ENCODE measurements at regions not wholly inside any gene's neighbourhood (a gene's known extent, or its start where the extent isn't known, plus 50 kb on each side); places are given as distances from the start of the nearest gene placed in this dataset.

DNA sequence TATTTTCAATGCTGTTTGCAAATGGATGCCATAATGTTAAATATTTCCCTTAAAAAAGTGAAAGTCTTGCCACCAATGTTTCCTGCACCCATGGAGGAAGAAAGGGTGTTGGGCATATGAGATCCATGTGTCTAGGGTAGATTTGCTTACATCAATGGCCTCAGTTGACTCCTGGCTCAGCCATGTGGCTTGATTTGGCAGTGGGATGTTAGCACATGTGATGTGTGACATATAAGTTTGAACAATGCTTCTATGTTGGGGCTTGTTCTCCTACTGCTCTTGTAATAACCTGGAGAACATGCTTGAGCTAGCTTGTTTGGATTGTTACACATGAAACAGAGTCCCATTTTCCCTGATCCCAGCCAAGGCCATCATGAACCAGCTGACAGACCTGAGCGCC is 187.6 kb downstream of the SCP2D1 start:
- DNase-seq = no peak

DNA sequence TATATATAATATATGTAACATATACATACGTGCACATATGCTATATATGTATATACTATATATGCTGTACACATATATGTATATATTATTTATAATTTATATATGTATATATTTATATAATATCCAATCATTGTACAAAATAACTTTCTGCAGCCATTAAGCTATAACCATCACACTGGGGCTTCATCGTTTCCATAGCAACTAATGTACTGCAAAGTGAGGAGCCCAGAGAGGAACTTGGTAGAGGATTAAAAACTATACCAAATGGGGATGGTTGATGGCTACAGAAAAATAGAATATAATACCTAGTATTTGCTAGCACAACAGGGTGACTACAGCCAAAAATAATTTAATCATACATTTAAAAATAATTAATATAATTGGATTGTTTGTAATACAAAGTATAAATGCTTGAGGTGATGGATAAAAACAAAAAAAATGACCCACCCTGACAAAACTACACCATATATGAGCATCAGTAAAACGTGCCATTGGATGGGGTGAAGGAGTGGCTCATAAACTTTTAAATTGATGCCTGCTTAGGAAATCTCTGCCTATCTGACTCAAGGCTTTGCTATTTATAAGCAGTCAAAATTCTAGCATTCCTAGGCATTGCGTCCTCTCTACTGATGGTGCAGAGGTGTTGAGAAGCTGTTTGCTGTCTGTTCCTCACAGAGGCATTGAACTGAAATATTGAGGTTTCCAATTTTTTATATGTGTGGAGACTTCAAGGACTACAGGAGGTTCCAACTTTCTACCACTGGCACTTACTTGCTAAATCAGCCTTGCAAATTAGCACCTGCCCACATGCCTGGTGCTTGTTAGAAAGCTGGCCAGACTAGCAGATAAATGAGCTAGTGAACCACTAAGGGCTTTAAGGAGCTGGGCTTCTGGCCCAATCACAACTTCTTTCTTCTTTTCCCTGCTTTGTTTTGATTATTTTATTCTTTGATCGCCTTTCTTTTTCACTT is 190.1 kb downstream of the SCP2D1 start:
- DNase-seq = no peak

DNA sequence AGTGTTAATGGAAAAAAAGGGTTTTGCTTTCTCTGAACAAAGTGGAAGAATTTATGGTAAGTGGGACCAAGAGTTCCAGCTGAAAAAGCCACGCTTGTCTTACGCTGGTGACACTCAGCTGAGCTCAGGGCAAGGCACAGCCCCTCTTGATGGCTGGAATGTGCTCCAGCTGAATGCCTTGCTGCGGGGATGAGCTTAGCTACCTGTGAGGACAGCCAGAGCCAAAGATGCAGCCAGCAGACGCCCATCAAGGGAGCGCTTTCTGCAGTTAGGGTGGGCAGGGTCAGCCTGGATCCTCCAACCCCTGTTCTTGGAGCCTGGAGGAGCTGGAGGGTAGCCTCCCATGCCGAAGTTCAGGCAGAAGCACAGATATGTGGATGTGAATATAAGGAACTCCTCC is 191.4 kb downstream of the SCP2D1 start:
- no peak for DNase-seq

DNA sequence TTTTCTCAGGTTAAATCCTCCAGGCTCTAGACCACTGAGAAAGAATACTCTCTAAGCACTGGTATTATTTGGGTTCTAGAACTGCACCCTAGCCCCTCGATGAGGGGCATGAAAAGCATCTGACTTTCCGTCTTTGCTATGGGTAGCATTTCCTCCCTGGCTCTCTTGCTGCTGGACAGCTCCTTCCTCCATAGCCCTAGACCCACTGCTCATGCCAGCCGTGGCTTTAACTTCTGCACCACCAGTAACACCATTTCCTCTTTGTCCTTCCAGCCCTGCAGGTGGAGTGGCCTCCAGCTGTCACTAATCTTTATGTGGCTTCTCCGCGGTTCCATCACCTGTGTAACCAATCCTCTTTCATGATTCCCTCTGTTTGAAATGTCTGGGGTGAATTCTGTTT is 194.9 kb downstream of the SCP2D1 start:
- DNase-seq = no peak

DNA sequence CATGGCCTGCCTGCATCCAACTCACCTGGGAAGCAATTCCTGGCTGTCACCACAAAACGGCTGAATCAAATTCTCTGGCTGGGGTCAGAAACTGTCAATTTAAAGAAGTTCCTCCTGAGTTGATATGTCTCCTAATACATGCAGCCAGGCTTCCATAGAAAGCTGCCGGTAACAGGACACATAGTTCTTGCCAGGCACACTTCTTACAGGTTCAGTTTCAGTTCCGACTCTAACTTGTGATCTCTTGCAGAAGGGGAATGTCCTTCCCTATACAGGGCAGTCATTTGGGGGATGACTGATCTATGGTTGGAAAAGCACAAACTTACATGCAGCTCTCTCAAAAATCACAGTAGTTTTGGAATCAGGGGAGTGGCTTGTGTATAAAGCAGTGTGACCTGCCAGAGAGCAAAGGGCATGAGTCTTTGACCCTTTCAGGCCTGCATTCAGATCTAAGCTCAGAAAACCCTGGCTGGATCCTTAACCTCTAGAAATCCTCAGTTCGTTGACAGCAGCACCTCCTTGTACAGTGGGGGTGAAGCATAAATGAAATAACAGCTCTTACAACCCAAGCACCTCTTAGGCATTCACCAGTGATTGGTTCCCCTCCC is 195.6 kb downstream of the SCP2D1 start:
- no peak for DNase-seq

DNA sequence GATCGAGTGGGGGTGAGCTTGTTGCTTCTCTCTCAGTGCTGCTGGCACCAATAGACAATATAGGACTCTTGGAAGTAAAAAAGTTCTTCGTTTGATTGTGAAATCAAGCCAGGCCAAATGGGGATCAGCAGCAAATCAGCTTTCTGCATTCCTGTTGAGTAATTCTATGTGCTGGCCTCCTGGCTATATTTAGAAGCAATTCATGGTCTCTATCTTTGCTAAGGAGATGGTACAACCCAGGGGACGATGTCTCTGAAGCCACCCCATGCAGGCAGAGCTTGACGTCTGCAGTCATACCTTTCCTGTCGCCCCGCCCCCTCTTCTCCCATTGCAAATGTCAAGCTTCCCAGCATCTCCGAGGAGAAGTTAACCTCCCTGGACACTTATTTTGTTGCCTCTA is 199.1 kb downstream of the SCP2D1 start:
- DNase-seq = no peak

DNA sequence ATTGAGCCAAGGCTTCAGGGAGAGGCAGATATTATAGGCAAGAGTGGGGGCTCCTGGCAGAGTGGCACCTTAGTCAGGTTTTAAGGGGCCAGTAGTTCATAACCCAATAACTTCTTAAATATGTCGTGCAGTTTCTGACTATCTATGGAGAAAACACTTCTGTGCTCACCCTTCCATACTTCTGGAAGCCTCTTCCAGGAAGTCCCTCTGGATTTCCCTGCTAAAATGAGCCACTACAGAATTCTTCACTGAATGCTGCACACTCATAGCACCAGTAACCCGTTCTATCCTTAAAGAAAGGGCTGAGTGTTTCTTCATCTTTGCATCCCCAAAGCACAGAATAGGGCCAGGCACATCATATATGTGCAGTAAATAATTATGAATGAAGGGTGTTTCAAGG is 198.5 kb upstream of the SLC24A3 start:
- DNase-seq = no peak

DNA sequence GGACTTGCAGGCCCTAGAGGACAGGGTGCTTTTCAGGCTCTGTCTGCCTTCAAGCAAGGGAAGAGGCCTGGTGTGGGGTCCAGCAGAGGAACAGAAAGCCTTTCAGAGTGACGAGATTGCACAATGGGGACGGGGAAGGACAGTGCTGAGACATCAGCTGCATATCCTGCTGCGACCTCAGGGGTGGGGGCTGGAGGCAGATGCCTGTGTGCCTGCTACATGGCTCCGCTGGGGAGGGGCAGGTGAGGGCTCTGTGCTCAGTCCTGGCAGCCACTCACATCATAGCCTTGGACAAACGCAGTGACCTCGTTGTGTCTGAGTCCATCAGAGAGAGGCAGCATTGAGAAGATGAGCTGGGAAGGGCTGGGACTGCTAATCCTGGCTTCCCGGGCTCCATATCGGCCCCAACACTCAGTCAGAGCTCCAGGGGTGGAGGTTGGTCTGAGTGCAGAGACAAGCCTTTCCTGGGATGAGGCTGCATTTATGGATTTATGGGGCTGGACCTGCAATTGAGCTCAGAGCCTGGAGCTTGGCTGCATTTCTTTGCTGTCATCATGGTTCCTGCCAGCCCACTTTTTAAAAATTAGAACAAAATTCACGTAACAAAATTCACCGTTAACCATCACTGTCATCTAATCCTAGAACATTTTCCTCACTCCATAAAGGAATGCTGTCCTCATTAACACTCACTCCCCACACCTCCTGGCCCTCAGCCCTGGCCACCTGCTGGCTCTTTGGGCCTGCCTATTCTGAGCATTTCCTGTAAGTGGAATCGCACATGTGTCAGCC is 196.9 kb upstream of the SLC24A3 start:
- DNase-seq = no peak

DNA sequence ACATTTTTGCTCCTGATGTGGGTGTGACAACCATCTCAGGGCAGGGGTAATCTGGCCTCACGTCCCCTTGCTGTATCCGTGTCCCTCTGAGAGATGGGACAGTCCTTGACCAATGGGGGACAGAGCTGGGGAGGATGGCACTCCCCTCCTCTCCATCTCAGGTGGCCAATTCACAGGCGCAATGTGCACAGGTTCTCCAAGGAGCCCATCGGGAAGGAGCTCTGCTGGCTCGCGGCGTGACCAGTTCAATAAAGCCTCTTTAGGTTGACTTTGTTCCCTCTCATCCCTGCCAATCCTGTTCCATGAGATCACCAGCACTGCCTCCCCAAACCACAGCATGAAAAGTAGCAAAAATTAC is 196.3 kb upstream of the SLC24A3 start:
- no peak for DNase-seq

DNA sequence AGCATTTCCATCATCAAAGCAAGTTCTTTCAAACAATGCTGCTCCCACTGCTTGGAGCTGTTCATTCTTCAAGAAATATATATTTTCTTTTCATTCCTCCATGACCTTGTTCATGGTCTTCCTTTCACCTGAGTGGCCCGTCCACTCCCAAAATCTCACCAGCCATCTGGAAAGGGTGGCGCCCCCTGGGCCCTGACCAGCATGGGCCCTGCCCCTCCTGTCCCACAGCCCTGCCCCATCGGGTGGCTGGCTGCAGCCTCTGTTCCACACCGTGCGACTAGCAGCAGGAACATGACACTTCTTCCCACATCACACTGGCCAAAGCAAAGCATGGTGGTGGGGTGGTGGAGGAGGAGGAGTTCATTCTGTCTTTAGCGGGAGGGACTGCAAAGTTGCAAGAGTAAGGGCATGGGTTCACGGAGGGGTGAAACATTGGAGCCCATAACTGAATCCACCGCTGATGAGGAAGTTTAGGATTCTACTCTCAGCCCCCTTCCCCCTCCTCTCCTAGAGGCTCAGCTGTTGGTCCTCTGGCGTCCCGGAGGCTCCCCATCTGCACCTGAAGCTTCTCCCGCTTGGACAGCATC is 195.2 kb upstream of the SLC24A3 start:
- DNase-seq = no peak

DNA sequence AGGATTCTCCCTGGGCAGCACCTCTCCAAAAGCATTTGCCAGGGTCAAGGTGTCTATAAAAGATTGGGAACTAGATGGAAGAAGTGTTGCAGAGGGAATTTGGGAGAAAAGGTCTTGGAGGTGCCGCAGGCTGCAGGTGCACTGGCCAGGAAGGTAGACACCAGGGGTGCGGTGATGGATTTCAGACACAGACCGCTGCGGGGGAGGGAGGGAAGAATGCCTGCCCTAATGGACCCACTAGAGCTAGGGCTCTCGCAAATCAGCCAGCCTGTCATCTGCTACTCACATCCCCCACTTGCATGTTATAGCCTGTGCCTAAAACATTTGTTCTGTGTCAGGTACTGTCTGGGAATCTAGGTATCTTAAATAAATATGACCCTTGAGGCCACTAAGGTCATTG is 193.6 kb upstream of the SLC24A3 start:
- DNase-seq = no peak

DNA sequence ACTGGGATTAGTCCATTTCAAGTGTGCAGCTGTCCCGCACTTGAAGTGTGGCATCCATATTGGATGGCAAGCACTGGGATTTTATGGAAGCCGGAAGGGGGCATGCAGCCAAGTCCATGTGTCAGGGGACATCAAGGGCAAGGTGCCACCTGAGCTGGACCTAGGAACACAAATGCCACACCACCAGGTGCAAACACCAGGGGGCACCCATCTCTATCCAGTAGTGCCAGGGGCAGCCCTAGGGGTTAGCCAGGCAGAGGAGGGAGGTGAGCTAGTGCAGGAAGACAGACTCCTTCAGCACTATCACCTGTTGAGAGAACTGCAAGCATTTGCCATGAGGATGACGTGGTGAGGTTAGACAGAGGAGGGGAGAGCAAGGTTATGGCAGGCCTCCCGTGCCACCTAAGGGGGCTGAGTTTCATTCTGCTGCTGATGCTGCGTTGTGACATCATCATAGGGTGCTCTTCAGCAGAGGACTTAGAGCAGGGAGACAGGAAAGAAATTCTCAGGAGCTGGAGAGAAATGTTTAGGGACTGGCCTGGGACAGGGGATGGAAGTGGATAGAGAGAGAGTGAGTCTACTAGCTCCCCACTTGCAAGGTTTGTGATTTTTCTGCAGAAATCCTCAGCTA is 192.6 kb upstream of the SLC24A3 start:
- DNase-seq = no peak

DNA sequence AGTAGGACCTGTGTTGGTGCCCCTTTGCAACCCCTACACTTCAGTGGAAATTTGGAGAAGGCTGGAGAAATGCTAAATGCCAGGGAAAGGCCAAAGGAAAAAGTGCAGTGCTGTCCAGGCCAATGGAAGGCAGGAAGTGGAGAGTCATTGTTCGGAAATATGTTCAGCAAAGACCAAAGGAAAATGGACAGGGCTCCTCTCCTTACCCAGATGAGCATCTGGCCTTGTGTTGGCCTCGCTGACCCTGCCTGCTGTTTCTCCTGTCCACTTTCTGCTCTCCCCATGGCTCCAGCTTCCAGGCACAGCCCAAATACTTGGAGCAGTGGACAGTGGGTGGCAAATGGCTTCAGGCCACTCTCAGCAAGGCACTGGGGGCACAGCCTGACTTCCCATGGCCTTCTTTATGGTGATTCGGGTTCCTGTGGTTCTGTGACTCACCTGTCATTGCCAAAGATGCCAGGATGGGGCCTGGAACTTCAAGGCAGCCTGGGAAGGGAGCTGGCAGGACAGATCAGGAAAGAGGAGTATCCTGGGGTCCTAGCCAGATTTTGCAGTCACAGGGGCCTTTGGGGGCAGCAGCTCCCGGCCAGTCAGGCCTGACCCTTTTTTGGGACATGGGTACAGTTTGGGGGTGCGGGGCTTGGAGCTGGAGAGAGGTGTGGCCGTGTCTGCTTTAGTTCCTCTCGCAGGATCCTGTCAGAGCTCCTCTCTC is 190.9 kb upstream of the SLC24A3 start:
- DNase-seq = no peak

DNA sequence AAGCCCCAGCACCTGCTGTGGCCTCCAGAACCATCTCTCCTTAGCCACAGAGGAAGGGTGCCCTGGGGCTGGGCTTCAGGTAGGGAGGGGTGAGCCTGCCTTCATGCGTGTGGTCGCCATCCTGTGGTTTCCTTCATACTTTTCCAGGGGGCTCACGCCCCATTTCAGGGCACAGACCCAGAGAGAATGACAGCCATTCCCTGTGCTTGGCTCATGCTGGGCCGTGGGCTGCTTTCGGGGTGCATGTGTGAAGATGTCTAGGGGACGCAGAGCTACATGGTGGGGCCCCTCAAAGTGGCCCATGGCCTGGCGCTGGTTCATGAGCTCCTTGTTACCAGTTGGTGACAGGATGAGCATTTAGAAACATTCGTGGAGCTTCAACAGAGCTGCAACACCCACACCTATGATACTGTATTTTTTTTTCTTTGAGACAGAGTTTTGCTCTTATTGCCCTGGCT is 190.3 kb upstream of the SLC24A3 start:
- DNase-seq = no peak

DNA sequence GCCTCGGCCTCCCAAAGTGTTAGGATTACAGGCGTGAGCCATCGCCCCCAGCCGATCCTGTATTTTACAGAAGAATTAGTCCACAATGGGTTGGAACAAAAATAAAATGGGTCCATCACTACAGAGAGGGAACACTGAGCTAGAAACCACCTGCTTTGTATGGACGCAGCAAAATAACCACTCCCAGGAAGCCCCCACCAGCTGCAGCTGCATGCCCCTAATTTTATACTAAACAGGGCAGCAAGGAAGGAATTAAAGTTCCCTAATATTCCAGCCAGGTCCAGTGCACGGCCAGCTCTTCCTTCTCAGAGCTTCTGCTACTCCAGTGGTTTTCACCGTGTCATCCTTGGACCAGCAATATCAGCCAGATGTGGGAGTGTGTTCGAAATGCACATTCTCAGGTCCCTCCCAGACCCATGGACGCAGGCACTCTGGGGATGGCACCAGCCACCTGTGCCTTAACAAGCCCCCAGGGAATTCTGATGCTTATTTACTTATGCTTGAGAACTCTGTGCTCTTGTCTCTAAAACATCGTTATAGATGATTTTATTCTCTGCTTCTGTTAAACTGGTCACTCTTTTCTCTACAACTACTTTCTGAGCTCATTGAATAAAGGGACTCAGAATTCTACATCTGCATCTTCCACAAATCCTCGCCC is 189.5 kb upstream of the SLC24A3 start:
- no peak for DNase-seq

DNA sequence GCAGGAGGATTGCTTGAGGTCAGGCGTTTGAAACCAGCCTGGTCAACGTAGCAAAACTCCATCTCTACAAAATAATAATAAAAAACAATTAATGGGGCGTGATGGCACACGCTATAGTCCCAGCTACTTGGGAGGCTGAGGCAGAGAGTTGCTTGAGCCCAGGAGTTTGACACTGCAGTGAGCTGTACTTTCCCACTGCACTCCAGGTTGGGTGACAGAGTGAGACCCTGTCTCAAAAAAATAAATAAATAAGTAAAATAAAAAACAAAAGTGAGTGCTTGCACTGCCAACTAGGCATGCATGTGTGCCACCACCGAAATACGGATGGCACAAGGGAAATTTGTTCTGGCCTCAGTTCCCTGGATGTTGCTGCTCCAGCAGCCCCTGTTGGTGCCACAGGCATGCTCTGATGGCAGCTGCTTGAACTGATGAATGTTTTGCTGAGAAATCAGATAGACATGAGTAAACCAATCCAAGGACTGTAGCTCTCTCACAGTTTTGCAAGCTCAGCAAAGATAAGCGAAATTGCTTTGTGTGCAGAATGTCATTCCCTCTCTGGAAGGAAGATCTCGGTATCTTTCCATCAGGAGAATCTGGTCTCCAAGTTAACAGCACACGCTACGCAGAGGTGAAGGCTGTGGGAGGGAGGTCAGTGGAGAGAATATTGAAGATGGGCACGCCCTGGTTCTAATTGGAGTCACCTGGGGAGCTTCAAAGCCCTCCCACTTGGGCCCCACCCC is 188.0 kb upstream of the SLC24A3 start:
- DNase-seq = no peak

DNA sequence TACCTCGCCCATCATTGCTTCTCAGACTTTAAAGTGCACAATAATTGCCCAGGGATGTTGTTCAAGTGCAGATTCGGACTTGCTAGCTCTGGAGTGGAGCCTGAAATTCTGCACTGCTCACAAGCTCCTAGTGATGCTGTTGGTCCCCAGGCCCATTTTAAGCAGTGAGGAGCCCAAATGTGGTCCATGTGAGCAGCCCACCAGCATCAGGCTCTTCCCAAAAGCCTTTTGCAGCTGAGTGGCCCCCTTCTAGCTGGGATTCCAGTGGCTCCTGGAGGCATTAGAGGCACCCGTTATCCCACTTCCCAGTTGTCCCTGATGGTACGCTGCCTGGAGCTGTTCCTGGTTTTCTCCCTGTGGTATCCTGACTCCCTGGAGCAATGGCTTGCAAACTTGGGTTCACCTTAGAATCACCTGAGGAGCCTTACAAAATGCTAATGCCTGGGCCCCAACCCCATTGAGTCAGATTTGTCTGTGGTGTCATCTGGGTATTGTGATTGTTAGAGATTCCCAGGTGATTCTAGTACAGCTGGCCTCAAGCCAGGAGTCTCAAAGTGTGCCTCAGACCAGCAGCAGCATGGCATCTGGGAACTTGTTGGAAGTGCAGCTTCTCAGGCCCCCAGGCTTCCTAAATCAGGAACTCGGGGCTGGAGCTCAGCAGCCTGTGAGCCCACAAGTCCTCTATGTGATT is 186.9 kb upstream of the SLC24A3 start:
- DNase-seq = no peak

DNA sequence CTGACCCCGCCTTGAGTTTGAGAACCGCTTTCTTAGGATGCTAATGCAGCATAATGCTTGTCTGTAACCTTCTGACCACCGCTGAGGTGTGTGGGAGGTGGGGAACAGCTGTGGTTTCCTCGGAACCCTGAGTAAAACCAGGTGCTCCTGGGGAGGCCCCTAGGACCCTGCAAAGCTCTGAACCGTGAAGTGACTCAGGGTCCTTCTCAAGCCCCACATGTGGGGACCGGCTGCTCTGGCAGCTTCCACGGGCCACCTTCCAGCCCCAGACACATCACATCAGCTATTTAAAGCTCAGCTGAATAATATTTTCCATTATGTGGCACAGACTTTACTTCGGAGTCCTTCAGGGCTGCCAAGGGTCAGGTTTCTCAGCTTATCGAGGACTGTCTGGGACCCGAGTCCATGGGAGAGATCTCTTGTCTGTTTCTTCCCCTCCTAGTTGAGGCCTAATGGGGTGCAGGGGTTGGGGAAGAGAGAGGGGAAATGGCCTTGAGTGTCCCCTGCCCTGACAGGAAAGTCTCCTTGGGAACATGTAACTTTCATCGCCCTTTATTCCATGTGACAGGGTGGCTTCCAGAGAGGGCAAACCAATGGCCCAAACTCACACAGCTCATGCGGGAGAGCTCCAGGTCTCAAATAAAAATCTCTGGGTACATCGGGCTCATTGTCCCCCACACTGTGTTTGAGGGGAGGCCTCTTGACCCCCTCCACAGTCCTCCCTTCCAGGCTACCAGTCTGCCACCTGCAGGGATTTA is 186.1 kb upstream of the SLC24A3 start:
- no peak for DNase-seq

DNA sequence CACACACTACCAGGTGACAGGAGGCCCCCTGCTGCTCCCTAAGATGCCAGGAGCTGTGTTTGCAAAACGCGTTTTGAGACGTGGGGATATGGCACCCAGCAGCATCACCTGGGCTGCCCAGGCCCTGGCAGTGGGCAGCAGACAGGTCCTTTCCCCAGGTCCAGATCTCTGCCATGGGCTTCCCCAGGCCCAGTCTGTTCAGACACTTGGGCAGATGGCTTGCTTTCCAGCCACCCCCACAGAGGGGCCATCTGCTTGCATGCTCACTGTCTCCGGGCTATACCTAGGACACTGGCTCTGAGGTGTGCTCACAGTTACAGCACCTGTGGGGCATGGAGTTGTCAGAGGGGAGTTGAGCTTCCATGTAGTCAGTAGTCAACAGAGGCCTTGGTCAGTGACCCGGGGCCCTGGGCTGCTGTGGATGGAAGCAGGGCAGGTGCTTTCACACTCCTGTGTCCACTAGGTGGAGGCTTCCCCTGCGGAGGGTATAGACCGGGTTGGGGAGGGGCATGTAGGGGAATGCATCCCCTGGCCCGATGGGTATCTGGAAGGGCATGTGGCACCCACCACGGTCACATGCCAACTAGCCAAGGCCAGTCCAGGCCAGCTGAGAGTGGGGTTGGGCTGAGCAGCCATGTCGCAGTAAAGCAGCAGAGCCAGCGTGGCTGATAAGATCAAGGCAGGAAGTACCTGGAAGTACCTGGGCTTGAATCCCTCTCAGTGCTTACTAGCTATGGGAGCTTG is 185.4 kb upstream of the SLC24A3 start:
- DNase-seq = no peak
